Osteocyte (in vitro differentiated cells): ENCODE measurements at regions not wholly inside any gene's neighbourhood (a gene's known extent, or its start where the extent isn't known, plus 50 kb on each side); places are given as distances from the start of the nearest gene placed in this dataset.

ENCODE experiments used
- DNase-seq: peaks from one replicate; pipeline ENCODE4 v3.0.0; 2021; ENCODE audit warnings: mixed read lengths; ENCODE audit not compliant: unreplicated experiment; ENCODE audit errors: extremely low spot score
- H3K27ac Mint-ChIP-seq: one replicate; pipeline ENCODE4 v1.8.0; 2021; ENCODE audit warnings: mild to moderate bottlenecking, mixed read lengths; ENCODE audit not compliant: unreplicated experiment
- H3K27me3 Mint-ChIP-seq: one replicate; pipeline ENCODE4 v1.8.0; 2021; ENCODE audit warnings: mixed read lengths; ENCODE audit not compliant: unreplicated experiment
- H3K36me3 Mint-ChIP-seq: one replicate; pipeline ENCODE4 v1.8.0; 2021; ENCODE audit warnings: mixed read lengths; ENCODE audit not compliant: unreplicated experiment
- H3K4me1 Mint-ChIP-seq: one replicate; pipeline ENCODE4 v1.8.0; 2021; ENCODE audit warnings: mixed read lengths; ENCODE audit not compliant: unreplicated experiment
- H3K4me3 Mint-ChIP-seq: one replicate; pipeline ENCODE4 v1.8.0; 2021; ENCODE audit warnings: mild to moderate bottlenecking, moderate library complexity, mixed read lengths; ENCODE audit not compliant: unreplicated experiment
- H3K9me3 Mint-ChIP-seq: one replicate; pipeline ENCODE4 v1.8.0; 2021; ENCODE audit warnings: mixed read lengths; ENCODE audit not compliant: unreplicated experiment
- TF ChIP-seq, protein P1 (sequence below): fragments of 200-600 bp; sonication (generic); IDR thresholded peaks from 2 replicates; pipeline ENCODE4 v1.5.0; 2021; ENCODE audit warnings: antibody characterized with exemption, mild to moderate bottlenecking, moderate library complexity

DNA sequence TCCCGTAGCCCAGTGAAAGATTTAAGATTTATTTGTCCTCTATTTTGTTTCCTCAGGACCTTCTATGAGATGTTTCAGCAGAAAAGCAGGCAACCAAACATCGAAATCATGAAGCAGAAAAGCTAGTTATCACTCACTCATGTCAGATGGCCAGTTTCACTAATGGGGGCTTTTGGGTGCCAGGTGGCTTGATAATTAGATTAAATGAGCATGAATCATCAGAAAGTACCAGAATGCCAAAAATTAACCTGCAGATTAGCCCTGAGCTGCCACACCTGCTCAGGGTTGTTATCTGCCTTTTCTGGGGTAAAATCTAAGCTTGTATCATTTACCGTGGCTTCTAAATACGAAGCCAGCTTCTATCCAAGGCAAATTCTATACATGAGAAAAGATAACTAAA lies 1017.5 kb downstream of the XPNPEP1 start:
- DNase-seq = no peak
- H3K9me3 Mint-ChIP-seq = no peaks in the 10 kb centered on the region
- H3K36me3 Mint-ChIP-seq = no peaks in the 10 kb centered on the region
- TF ChIP-seq, protein P1, sequence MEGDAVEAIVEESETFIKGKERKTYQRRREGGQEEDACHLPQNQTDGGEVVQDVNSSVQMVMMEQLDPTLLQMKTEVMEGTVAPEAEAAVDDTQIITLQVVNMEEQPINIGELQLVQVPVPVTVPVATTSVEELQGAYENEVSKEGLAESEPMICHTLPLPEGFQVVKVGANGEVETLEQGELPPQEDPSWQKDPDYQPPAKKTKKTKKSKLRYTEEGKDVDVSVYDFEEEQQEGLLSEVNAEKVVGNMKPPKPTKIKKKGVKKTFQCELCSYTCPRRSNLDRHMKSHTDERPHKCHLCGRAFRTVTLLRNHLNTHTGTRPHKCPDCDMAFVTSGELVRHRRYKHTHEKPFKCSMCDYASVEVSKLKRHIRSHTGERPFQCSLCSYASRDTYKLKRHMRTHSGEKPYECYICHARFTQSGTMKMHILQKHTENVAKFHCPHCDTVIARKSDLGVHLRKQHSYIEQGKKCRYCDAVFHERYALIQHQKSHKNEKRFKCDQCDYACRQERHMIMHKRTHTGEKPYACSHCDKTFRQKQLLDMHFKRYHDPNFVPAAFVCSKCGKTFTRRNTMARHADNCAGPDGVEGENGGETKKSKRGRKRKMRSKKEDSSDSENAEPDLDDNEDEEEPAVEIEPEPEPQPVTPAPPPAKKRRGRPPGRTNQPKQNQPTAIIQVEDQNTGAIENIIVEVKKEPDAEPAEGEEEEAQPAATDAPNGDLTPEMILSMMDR = no peak
- no peak overlapping the region for H3K27ac Mint-ChIP-seq
- H3K4me3 Mint-ChIP-seq = no peak overlapping the region
- H3K27me3 Mint-ChIP-seq = no peaks in the 10 kb centered on the region
- no peaks in the 10 kb centered on the region for H3K4me1 Mint-ChIP-seq

DNA sequence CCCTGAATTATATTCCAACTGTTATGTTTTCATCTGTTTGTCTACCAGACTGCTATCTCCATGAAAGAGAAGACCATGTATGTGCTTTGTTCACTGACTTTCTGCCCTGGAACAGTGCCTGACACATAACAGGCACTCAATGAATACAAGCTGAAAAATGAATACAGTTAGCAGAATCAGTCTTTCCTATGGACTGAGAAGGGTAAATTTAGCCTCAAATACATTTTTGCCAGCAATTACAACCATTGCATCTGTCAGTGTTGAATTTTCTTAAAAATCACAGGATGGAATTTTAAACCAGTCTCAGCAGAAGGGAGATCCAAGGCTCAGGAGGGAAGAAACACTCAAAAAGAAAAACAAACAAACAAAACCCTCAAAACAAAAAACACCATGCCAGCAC lies 1018.1 kb downstream of the XPNPEP1 start:
- no peak overlapping the region for H3K4me3 Mint-ChIP-seq
- H3K27me3 Mint-ChIP-seq = no peaks in the 10 kb centered on the region
- TF ChIP-seq, protein P1 = no peak
- no peak overlapping the region for H3K27ac Mint-ChIP-seq
- DNase-seq = no peak
- no peaks in the 10 kb centered on the region for H3K4me1 Mint-ChIP-seq
- H3K36me3 Mint-ChIP-seq = no peaks in the 10 kb centered on the region
- H3K9me3 Mint-ChIP-seq = no peaks in the 10 kb centered on the region

DNA sequence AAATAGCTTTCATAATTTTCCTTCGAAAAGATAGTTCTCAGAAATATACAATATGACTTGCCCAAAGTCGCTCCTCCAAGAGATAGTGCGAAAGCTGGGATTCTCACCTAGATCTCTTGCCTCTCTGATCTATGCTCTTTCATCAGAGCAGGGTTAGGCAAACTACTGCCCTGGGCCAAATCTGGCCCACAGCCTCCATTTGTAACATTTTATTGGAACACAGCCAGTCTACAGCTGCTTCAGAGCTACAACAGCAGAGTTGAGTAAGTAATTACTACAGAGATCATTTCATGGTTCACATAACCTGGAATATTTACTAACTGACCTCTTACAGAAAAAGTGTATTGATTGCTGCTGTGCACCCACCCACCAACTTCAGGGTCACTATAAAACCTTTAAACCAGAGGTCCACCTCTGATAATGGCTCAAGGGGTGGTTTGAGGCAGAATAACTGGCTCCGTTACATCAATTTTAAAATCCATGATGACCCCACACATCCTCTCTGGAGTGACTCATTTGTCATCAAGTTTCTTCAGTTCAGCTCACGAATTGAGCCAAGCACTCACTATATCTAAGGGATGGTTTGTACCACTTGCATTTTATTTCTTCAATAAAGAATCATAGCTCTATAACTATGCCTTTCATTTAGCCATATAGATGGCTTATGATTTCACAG lies 1019.0 kb downstream of the XPNPEP1 start:
- Mint-ChIP-seq H3K27me3 (no peaks in the 10 kb centered on the region), H3K9me3 (no peaks in the 10 kb centered on the region)
- no peak for DNase-seq

DNA sequence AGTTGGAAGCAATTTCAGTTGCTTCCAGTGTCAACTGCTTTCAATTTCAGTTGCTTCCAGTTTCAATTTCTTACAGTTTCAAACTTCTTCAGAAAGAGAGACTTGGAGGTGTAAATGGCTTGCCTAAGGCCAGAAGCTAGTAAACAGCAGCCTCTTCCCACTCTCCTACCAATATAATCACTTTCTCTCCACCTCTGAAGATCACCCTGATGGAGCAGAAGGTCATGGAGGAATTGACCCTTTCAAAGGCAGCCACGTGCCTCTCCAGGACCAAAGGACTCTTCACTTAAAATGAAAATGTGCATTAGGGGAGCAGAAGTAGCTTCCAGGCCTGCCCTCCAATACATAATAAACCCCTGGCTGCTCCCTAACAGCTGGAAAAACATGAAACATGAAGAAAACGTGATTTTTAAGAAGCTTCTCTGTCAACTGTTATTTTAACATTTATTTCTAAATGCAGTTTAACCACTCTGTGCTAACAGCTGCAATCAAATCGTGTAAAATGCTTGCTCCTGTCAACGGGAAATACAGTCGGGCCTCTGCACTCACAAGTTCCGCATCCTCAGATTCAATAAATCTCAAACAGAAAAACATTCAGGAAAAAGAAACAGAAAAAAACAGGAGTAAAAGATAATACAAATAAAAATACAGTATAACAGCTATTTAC lies 1020.6 kb downstream of the XPNPEP1 start:
- no peaks in the 10 kb centered on the region for H3K36me3 Mint-ChIP-seq
- TF ChIP-seq, protein P1 = no peak
- no peak overlapping the region for H3K27ac Mint-ChIP-seq
- H3K4me1 Mint-ChIP-seq = no peaks in the 10 kb centered on the region
- no peak for DNase-seq
- H3K9me3 Mint-ChIP-seq = no peaks in the 10 kb centered on the region
- no peaks in the 10 kb centered on the region for H3K27me3 Mint-ChIP-seq
- no peak overlapping the region for H3K4me3 Mint-ChIP-seq

More for the DNA sequence above, 1019.0 kb downstream of the XPNPEP1 start:
- Mint-ChIP-seq H3K27ac (no peak overlapping the region), H3K36me3 (no peaks in the 10 kb centered on the region), H3K4me3 (no peak overlapping the region), H3K4me1 (no peaks in the 10 kb centered on the region)
- TF ChIP-seq, protein P1 = no peak

DNA sequence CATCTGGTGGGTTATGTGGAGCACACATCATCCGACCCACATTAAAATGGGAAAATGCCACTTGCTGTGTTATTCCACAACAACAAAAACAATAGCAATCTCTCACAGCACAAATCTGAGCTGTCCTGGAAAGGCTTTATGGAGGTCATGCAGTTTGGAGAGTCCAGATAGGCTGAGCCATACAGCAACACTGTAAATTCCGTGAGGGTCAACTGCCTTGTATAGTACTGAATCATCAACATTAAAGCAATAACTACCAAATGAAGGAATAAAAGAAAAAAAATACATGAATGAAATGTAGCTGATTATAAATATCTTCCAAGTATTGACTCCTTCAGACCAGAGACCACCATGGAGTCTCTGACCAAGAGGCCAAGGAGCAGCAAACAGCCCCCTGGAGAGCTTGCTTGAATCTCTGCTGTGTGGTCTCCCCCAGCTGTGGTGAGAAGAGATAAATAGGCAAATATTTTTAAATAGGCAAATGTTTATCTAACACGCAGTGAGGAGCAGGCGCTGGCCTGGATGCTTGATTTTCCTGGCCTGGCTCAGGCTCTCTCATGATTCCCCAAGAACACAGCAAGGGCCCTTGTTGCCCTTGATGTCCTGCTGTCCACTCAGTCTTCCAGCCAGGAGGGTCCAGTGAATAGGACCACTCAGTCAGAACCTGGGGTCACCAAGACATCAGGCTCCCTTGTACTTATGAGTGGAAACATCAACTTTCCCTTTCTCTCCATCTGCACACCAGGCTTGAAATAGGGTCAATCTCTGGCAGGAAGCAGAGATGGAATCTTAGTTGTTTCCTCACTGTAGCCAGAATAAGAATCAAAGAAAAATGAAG lies 1021.3 kb downstream of the XPNPEP1 start:
- TF ChIP-seq, protein P1 = no peak
- no peak for DNase-seq
- H3K27ac Mint-ChIP-seq = no peak overlapping the region

More for the DNA sequence above, 1021.3 kb downstream of the XPNPEP1 start:
- no peaks in the 10 kb centered on the region for H3K36me3 Mint-ChIP-seq
- H3K4me3 Mint-ChIP-seq = no peak overlapping the region
- no peaks in the 10 kb centered on the region for H3K27me3 Mint-ChIP-seq
- no peaks in the 10 kb centered on the region for H3K4me1 Mint-ChIP-seq
- H3K9me3 Mint-ChIP-seq = no peaks in the 10 kb centered on the region
